DOHH2 (cell line): ENCODE measurements at regions not wholly inside any gene's neighbourhood (a gene's known extent, or its start where the extent isn't known, plus 50 kb on each side); places are given as distances from the start of the nearest gene placed in this dataset.

Experiments used
- H3F3A ChIP-seq: fragments of 200-600 bp; sonication (generic), shearing (Covaris generic); 2 replicates; pipeline ENCODE4 v1.6.0; 2016; ENCODE audit warnings: antibody characterized with exemption, mild to moderate bottlenecking; ENCODE audit not compliant: control insufficient read depth, insufficient read depth
- H3K27ac ChIP-seq: fragments of 200-600 bp; sonication (generic); 2 replicates; pipeline ENCODE4 v1.5.1; 2014; ENCODE audit warnings: low read depth, mild to moderate bottlenecking, low read length, moderate library complexity
- H3K27me3 ChIP-seq: fragments of 200-600 bp; sonication (generic); 2 replicates; pipeline ENCODE4 v1.6.1; 2014; ENCODE audit warnings: mild to moderate bottlenecking, low read length, mixed read lengths; ENCODE audit not compliant: control insufficient read depth
- H3K36me3 ChIP-seq: fragments of 200-600 bp; sonication (generic); 2 replicates; pipeline ENCODE4 v1.6.1; 2014; ENCODE audit warnings: mild to moderate bottlenecking, low read length, moderate library complexity, mixed read lengths; ENCODE audit not compliant: control insufficient read depth
- H3K4me1 ChIP-seq: fragments of 200-600 bp; sonication (generic); 2 replicates; pipeline ENCODE4 v1.6.1; 2014; ENCODE audit warnings: mild to moderate bottlenecking, low read length, mixed read lengths; ENCODE audit not compliant: control insufficient read depth
- H3K4me2 ChIP-seq: fragments of 200-600 bp; sonication (generic); 2 replicates; pipeline ENCODE4 v1.6.0; 2014; ENCODE audit warnings: mild to moderate bottlenecking, low read length, moderate library complexity
- H3K4me3 ChIP-seq: fragments of 200-600 bp; sonication (generic); 2 replicates; pipeline ENCODE4 v1.5.1; 2014; ENCODE audit warnings: mild to moderate bottlenecking, low read length, mixed read lengths
- H3K79me2 ChIP-seq: fragments of 200-600 bp; sonication (generic); 2 replicates; pipeline ENCODE4 v1.6.1; 2014; ENCODE audit warnings: mild to moderate bottlenecking, low read length, mixed read lengths; ENCODE audit not compliant: control insufficient read depth
- H3K9me2 ChIP-seq: fragments of 200-600 bp; sonication (generic); replicated peaks from 2 replicates; pipeline ENCODE4 v1.6.1; 2014; ENCODE audit warnings: mild to moderate bottlenecking, low read length, mixed read lengths; ENCODE audit not compliant: control insufficient read depth
- H3K9me3 ChIP-seq: fragments of 200-600 bp; sonication (generic); 2 replicates; pipeline ENCODE4 v1.6.1; 2014; ENCODE audit warnings: antibody characterized with exemption, low read length, mixed read lengths; ENCODE audit not compliant: control insufficient read depth, insufficient read depth
- H4K20me1 ChIP-seq: fragments of 200-600 bp; sonication (generic); 2 replicates; pipeline ENCODE4 v1.6.0; 2014; ENCODE audit warnings: low read depth, mild to moderate bottlenecking, antibody characterized with exemption, low read length, moderate library complexity; ENCODE audit not compliant: control insufficient read depth, insufficient read depth
- EZH2phosphoT487 ChIP-seq: fragments of 200-600 bp; sonication (generic); IDR thresholded peaks from 2 replicates; pipeline ENCODE4 v1.6.1; 2017; ENCODE audit warnings: borderline replicate concordance, mild to moderate bottlenecking, antibody characterized with exemption, low read length, moderate library complexity, mixed read lengths
- TF ChIP-seq, protein P1 (sequence below): fragments of 200-600 bp; sonication (generic); IDR thresholded peaks from one replicate; pipeline ENCODE4 v1.5.1; 2014; ENCODE audit warnings: antibody characterized with exemption, mild to moderate bottlenecking, low read depth, low read length; ENCODE audit not compliant: poor library complexity, severe bottlenecking

GRCh38 chr1:164006621-164007020 lies 552.4 kb upstream of the PBX1 start:
- no peak overlapping the region for H3K4me3 ChIP-seq
- no peaks in the 10 kb centered on the region for H3F3A ChIP-seq
- H3K36me3 ChIP-seq: no peaks in the 10 kb centered on the region
- H4K20me1 ChIP-seq: no peaks in the 10 kb centered on the region
- H3K9me3 ChIP-seq: no peaks in the 10 kb centered on the region
- no peaks in the 10 kb centered on the region for H3K27me3 ChIP-seq
- H3K4me2 ChIP-seq: no peak overlapping the region
- H3K79me2 ChIP-seq: no peaks in the 10 kb centered on the region
- TF ChIP-seq, protein P1, sequence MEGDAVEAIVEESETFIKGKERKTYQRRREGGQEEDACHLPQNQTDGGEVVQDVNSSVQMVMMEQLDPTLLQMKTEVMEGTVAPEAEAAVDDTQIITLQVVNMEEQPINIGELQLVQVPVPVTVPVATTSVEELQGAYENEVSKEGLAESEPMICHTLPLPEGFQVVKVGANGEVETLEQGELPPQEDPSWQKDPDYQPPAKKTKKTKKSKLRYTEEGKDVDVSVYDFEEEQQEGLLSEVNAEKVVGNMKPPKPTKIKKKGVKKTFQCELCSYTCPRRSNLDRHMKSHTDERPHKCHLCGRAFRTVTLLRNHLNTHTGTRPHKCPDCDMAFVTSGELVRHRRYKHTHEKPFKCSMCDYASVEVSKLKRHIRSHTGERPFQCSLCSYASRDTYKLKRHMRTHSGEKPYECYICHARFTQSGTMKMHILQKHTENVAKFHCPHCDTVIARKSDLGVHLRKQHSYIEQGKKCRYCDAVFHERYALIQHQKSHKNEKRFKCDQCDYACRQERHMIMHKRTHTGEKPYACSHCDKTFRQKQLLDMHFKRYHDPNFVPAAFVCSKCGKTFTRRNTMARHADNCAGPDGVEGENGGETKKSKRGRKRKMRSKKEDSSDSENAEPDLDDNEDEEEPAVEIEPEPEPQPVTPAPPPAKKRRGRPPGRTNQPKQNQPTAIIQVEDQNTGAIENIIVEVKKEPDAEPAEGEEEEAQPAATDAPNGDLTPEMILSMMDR: no peak
- TF ChIP-seq EZH2phosphoT487: no peak
- no peak overlapping the region for H3K27ac ChIP-seq
- H3K9me2 ChIP-seq: no peaks in the 10 kb centered on the region
- H3K4me1 ChIP-seq: no peaks in the 10 kb centered on the region

DNA sequence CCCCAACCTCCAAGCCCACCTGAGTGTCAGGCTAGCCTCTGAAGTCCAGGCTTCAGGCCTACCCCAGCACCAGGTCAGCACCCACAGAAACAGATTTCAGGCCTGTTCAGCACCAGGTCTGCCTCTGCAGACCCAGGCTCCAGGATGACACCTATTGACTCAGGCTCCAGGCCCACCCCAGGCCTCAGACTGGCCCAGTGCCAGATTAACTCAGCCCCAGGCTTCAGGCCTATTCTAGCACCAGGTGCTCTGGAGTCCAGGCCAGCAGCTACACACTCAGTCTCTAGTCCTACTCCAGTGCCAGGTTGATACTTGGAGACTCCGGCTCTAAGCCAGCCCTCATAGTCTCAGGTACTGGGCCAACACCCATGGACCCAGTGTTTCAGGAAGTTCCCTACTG lies 541.7 kb upstream of the PBX1 start:
- H3K27ac ChIP-seq: no peak overlapping the region

DNA sequence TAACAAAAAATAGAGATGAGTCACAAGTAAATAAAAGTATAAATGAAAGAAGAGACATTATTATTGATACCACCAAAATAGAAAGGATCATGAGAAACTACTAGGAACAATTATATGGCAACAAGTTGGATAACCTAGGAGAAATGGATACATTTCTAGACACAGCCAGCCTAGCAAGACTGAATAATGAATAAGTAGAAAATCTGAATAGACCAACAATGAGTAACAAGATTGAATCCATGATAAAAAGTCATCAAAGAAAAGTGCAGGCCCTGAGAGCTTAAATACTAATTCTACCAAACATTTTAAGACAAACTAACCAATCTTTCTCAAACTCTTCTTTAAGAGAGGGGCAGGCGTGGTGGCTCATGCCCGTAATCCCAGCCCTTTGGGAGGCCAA lies 538.6 kb upstream of the PBX1 start:
- H3K4me1 ChIP-seq: no peaks in the 10 kb centered on the region
- no peak overlapping the region for H3K27ac ChIP-seq
- H3F3A ChIP-seq: no peaks in the 10 kb centered on the region
- no peaks in the 10 kb centered on the region for H4K20me1 ChIP-seq
- no peaks in the 10 kb centered on the region for H3K79me2 ChIP-seq
- no peak for TF ChIP-seq EZH2phosphoT487
- H3K4me2 ChIP-seq: no peak overlapping the region
- no peak overlapping the region for H3K4me3 ChIP-seq
- no peaks in the 10 kb centered on the region; the same call in 1 of the 2 replicates for H3K9me2 ChIP-seq
- no peaks in the 10 kb centered on the region for H3K27me3 ChIP-seq
- H3K36me3 ChIP-seq: no peaks in the 10 kb centered on the region
- no peaks in the 10 kb centered on the region; the same call in 1 of the 2 replicates for H3K9me3 ChIP-seq

More for the DNA sequence above, 541.7 kb upstream of the PBX1 start:
- no peak overlapping the region for H3K4me3 ChIP-seq
- no peaks in the 10 kb centered on the region for H3K36me3 ChIP-seq
- H3F3A ChIP-seq: no peaks in the 10 kb centered on the region
- H4K20me1 ChIP-seq: no peaks in the 10 kb centered on the region
- no peaks in the 10 kb centered on the region; the same call in 1 of the 2 replicates for H3K9me2 ChIP-seq
- TF ChIP-seq EZH2phosphoT487: no peak
- TF ChIP-seq, protein P1: no peak
- no peaks in the 10 kb centered on the region for H3K9me3 ChIP-seq
- H3K27me3 ChIP-seq: no peaks in the 10 kb centered on the region
- no peaks in the 10 kb centered on the region for H3K4me1 ChIP-seq
- H3K4me2 ChIP-seq: no peak overlapping the region
- no peaks in the 10 kb centered on the region for H3K79me2 ChIP-seq

GRCh38 chr1:164021813-164022212 lies 537.2 kb upstream of the PBX1 start:
- Histone ChIP-seq H3K9me3 (no peaks in the 10 kb centered on the region; the same call in 1 of the 2 replicates), H3K9me2 (no peaks in the 10 kb centered on the region; the same call in 1 of the 2 replicates)

More at GRCh38 chr1:164021813-164022212, 537.2 kb upstream of the PBX1 start:
- no peaks in the 10 kb centered on the region for H3K4me1 ChIP-seq
- H3K4me2 ChIP-seq: no peak overlapping the region
- no peaks in the 10 kb centered on the region for H3K79me2 ChIP-seq
- no peaks in the 10 kb centered on the region for H3K27me3 ChIP-seq
- no peak for TF ChIP-seq EZH2phosphoT487
- TF ChIP-seq, protein P1: no peak
- no peaks in the 10 kb centered on the region for H4K20me1 ChIP-seq
- H3K27ac ChIP-seq: no peak overlapping the region
- no peaks in the 10 kb centered on the region for H3F3A ChIP-seq
- no peak overlapping the region for H3K4me3 ChIP-seq
- no peaks in the 10 kb centered on the region for H3K36me3 ChIP-seq
